MM.1S (cell line): ENCODE measurements at regions not wholly inside any gene's neighbourhood (a gene's known extent, or its start where the extent isn't known, plus 50 kb on each side); places are given as distances from the start of the nearest gene placed in this dataset.

Experiments
- EZH2 ChIP-seq: fragments of 300-600 bp; sonication (generic); optimal IDR thresholded peaks from 2 replicates; pipeline ENCODE3; 2017; ENCODE audit warnings: low read depth, mild to moderate bottlenecking, antibody characterized with exemption, low read length, mixed read lengths
- TF ChIP-seq, protein P1 (sequence below): fragments of 300-600 bp; sonication (generic); IDR thresholded peaks from 2 replicates; pipeline ENCODE4 v1.5.1; 2016; ENCODE audit warnings: antibody characterized with exemption, low read length, mixed read lengths

DNA sequence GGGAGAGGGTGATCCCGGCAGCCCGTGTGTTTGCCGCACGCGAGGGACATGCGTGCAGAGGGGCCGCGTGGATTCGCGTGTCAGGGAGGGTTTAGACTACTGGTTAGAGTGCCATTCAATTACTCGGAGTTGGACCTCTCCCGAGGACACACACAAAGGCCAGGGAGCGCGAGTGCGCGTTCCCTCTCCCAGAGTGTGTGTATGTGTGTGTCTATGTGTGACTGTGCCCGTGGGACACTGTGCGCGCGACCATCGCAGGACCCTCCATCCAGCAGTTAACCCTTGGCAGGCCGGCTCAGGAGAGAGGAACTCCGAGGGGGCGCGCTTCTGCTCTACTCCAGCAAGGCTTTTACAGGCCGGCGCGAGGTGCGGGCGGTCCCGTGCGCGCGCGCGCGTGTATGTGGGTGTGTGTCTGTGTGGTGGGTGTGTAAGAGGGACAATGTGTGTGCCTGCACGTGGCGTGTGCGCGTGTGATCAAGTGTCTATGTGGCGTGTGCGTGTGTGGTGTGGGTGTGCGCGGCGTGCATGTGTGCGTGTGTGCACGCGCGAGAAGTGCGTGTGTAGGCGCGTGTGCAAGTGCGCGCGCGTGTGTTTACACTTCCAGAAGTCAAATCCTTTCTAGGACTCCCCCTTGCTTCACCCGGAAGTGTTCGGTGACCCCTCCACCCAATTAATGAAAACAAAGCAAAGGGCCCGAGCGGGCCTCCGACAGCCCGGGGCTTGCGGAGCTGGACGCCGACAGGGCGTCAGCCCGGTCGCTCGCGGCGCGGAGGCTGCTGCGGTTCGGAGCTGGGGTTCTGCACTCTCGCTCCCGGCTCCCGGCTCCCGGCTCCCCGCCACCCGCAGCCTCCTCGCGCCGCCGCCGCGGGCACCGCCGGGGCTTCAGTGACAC is 75.3 kb upstream of the TBCA start:
- TF ChIP-seq, protein P1, sequence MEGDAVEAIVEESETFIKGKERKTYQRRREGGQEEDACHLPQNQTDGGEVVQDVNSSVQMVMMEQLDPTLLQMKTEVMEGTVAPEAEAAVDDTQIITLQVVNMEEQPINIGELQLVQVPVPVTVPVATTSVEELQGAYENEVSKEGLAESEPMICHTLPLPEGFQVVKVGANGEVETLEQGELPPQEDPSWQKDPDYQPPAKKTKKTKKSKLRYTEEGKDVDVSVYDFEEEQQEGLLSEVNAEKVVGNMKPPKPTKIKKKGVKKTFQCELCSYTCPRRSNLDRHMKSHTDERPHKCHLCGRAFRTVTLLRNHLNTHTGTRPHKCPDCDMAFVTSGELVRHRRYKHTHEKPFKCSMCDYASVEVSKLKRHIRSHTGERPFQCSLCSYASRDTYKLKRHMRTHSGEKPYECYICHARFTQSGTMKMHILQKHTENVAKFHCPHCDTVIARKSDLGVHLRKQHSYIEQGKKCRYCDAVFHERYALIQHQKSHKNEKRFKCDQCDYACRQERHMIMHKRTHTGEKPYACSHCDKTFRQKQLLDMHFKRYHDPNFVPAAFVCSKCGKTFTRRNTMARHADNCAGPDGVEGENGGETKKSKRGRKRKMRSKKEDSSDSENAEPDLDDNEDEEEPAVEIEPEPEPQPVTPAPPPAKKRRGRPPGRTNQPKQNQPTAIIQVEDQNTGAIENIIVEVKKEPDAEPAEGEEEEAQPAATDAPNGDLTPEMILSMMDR = no peak
- no peak for TF ChIP-seq EZH2
